Osteoblast (primary cell): ENCODE measurements at regions not wholly inside any gene's neighbourhood (a gene's known extent, or its start where the extent isn't known, plus 50 kb on each side); places are given as distances from the start of the nearest gene placed in this dataset.

Experiments used
- DNase-seq: peaks from one replicate; pipeline ENCODE4 v3.0.0; 2011; ENCODE audit warnings: low spot score, mixed read lengths; ENCODE audit not compliant: insufficient read length; ENCODE audit errors: missing footprints
- H2AFZ ChIP-seq: 2 replicates; pipeline ENCODE4 v1.6.0; 2011; ENCODE audit warnings: mild to moderate bottlenecking, low read length
- H3K27ac ChIP-seq: 2 replicates; pipeline ENCODE4 v1.5.1; 2011; ENCODE audit warnings: mild to moderate bottlenecking, low read depth, low read length, moderate library complexity
- H3K27me3 ChIP-seq: 2 replicates; pipeline ENCODE4 v1.6.0; 2012; ENCODE audit warnings: mild to moderate bottlenecking, control low read depth, inconsistent platforms, low read length, moderate library complexity; ENCODE audit not compliant: insufficient read depth
- H3K36me3 ChIP-seq: 2 replicates; pipeline ENCODE4 v1.5.1; 2011; ENCODE audit warnings: mild to moderate bottlenecking, low read length, control low read depth, moderate library complexity; ENCODE audit not compliant: insufficient read depth
- H3K4me1 ChIP-seq: 2 replicates; pipeline ENCODE4 v1.5.1; 2011; ENCODE audit warnings: mild to moderate bottlenecking, low read length, control low read depth, moderate library complexity; ENCODE audit not compliant: insufficient read depth
- H3K4me2 ChIP-seq: 2 replicates; pipeline ENCODE4 v1.6.0; 2011; ENCODE audit warnings: mild to moderate bottlenecking, low read length; ENCODE audit not compliant: insufficient read depth
- H3K4me3 ChIP-seq: fragments of 200-600 bp; sonication (generic); 3 replicates; pipeline ENCODE4 v1.5.1; 2012; ENCODE audit warnings: mild to moderate bottlenecking, low read length, inconsistent platforms; ENCODE audit not compliant: insufficient read depth
- H3K79me2 ChIP-seq: 2 replicates; pipeline ENCODE4 v1.6.0; 2012; ENCODE audit warnings: mild to moderate bottlenecking, low read length, control low read depth, inconsistent platforms; ENCODE audit not compliant: insufficient read depth
- H3K9me3 ChIP-seq: 2 replicates; pipeline ENCODE4 v1.5.1; 2011; ENCODE audit warnings: low read depth, low read length, control low read depth
- H4K20me1 ChIP-seq: 2 replicates; pipeline ENCODE4 v1.6.0; 2012; ENCODE audit warnings: mild to moderate bottlenecking, low read length, control low read depth; ENCODE audit not compliant: insufficient read depth
- TF ChIP-seq, protein P1 (sequence below): IDR thresholded peaks from 2 replicates; pipeline ENCODE4 v1.5.1; 2011; ENCODE audit warnings: mild to moderate bottlenecking, low read depth, low read length, moderate library complexity; ENCODE audit errors: extremely low read depth

GRCh38 chr2:67043781-67044478, 353.2 kb upstream of the ETAA1 start:
- H3K4me3 ChIP-seq, result no peak overlapping the region
- no peaks in the 10 kb centered on the region for H3K9me3 ChIP-seq
- TF ChIP-seq, protein P1, sequence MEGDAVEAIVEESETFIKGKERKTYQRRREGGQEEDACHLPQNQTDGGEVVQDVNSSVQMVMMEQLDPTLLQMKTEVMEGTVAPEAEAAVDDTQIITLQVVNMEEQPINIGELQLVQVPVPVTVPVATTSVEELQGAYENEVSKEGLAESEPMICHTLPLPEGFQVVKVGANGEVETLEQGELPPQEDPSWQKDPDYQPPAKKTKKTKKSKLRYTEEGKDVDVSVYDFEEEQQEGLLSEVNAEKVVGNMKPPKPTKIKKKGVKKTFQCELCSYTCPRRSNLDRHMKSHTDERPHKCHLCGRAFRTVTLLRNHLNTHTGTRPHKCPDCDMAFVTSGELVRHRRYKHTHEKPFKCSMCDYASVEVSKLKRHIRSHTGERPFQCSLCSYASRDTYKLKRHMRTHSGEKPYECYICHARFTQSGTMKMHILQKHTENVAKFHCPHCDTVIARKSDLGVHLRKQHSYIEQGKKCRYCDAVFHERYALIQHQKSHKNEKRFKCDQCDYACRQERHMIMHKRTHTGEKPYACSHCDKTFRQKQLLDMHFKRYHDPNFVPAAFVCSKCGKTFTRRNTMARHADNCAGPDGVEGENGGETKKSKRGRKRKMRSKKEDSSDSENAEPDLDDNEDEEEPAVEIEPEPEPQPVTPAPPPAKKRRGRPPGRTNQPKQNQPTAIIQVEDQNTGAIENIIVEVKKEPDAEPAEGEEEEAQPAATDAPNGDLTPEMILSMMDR, result no peak
- H3K4me1 ChIP-seq, result no peaks in the 10 kb centered on the region
- no peak for DNase-seq
- H4K20me1 ChIP-seq, result no peaks in the 10 kb centered on the region
- H3K79me2 ChIP-seq, result no peaks in the 10 kb centered on the region
- H3K27ac ChIP-seq, result no peak overlapping the region
- H2AFZ ChIP-seq, result no peak overlapping the region
- H3K4me2 ChIP-seq, result no peak overlapping the region
- H3K36me3 ChIP-seq, result no peaks in the 10 kb centered on the region
- H3K27me3 ChIP-seq, result no peaks in the 10 kb centered on the region

- H3K27ac ChIP-seq, result no peak overlapping the region
- no peak for DNase-seq
Observed at GRCh38 chr2:67046591-67046990, 350.5 kb upstream of the ETAA1 start.

DNA sequence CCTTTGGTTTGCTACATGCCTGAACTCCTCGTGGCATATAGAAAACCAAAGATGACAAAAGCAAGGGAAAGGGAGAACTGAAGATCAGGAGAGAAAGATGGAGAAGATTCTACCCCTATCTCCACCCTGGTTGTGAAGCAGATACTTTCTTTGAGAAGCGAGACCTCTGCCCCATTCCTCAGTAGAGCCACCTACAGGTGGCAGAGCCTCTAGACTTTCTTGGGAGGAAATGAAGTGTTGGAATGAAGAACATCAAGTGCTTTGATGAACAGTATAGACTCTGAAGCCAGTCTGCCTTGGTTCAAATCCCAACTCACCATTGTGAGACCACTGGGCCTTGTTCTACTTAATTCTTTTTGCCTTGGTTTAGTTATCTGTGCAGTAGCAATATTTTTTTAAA, 348.8 kb upstream of the ETAA1 start:
- Histone ChIP-seq H3K27ac (no peak overlapping the region), H3K79me2 (no peaks in the 10 kb centered on the region), H3K4me3 (no peak overlapping the region), H3K27me3 (no peaks in the 10 kb centered on the region), H3K9me3 (no peaks in the 10 kb centered on the region), H3K4me2 (no peak overlapping the region), H2AFZ (no peak overlapping the region), H3K4me1 (no peaks in the 10 kb centered on the region), H4K20me1 (no peaks in the 10 kb centered on the region), H3K36me3 (no peaks in the 10 kb centered on the region)
- TF ChIP-seq, protein P1, result no peak
- no peak for DNase-seq

More at GRCh38 chr2:67046591-67046990, 350.5 kb upstream of the ETAA1 start:
- H2AFZ ChIP-seq, result no peak overlapping the region
- no peaks in the 10 kb centered on the region for H3K4me1 ChIP-seq
- H3K4me3 ChIP-seq, result no peak overlapping the region
- no peaks in the 10 kb centered on the region for H4K20me1 ChIP-seq
- TF ChIP-seq, protein P1, result no peak
- no peak overlapping the region for H3K4me2 ChIP-seq
- no peaks in the 10 kb centered on the region for H3K36me3 ChIP-seq
- H3K9me3 ChIP-seq, result no peaks in the 10 kb centered on the region
- no peaks in the 10 kb centered on the region for H3K27me3 ChIP-seq
- H3K79me2 ChIP-seq, result no peaks in the 10 kb centered on the region

DNA sequence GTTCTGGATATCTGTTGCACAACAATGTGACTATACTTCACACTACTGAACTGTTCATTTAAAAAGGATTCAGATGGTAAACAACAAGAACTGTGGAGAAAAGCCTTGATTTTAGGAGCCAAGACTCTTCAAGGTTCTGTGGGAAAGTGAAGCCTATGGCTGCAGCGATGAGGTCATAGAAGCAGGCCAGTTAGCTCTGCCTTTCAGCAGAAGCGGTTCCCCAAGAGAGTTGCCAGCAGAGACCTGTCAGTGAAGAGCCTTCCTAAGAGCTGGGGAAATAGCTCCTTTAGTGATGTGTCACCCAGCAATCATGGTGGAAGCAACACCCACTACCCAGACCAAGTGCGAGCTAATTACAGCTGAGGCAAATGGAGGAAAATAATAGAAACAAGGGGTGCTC, 346.5 kb upstream of the ETAA1 start:
- Histone ChIP-seq H3K4me2 (no peak overlapping the region), H3K79me2 (no peaks in the 10 kb centered on the region), H3K36me3 (no peaks in the 10 kb centered on the region), H3K27me3 (no peaks in the 10 kb centered on the region), H3K4me1 (no peaks in the 10 kb centered on the region), H3K4me3 (no peak overlapping the region), H3K9me3 (no peaks in the 10 kb centered on the region), H4K20me1 (no peaks in the 10 kb centered on the region), H2AFZ (no peak overlapping the region), H3K27ac (no peak overlapping the region)
- TF ChIP-seq, protein P1, result no peak
- DNase-seq, result peak; percentile 73
